ENCODE measurements at regions not wholly inside any gene's neighbourhood (a gene's known extent, or its start where the extent isn't known, plus 50 kb on each side); places are given as distances from the start of the nearest gene placed in this dataset.
A peak's percentile ranks its signal among the peaks of the same experiment; 100 is the strongest.

- TF ChIP-seq EZH2 (IDR thresholded peaks at IDR 0.05; ENCODE audit: low read length, missing control alignments) (no peak), CTCF (conservative IDR thresholded peaks at IDR 0.05 in 1 of 2, IDR thresholded peaks at IDR 0.05 in 1 of 2; ENCODE audit: low read depth in 1 of 2, low read length in 2 of 2) (no peak)
- Histone ChIP-seq H3K4me3 (replicated peaks in 1 of 4; ENCODE audit: control extremely low read depth in 1 of 4, insufficient read depth in 1 of 4, low read depth in 3 of 4, low read length in 4 of 4) (no peak overlapping the region), H3K36me3 (ENCODE audit: control insufficient read depth, insufficient read depth, low read length) (no peaks in the 10 kb centered on the region), H2AFZ (ENCODE audit: low read length) (no peak overlapping the region), H3K9ac (ENCODE audit: insufficient read depth, low read length) (no peak overlapping the region), H3K27me3 (ENCODE audit: control insufficient read depth, insufficient read depth, low read length) (no peaks in the 10 kb centered on the region), H3K4me2 (ENCODE audit: extremely low read depth, insufficient read depth, low read length) (no peak overlapping the region), H3K4me1 (ENCODE audit: control insufficient read depth, extremely low read depth, insufficient read depth, low read length) (no peaks in the 10 kb centered on the region), H3K79me2 (ENCODE audit: control insufficient read depth, insufficient read depth, low read length) (no peaks in the 10 kb centered on the region), H3K27ac (ENCODE audit: insufficient read depth, low read length) (no peak overlapping the region), H4K20me1 (ENCODE audit: control insufficient read depth, extremely low read depth, insufficient read depth, low read length) (no peaks in the 10 kb centered on the region), H3K9me3 (ENCODE audit: control insufficient read depth, insufficient read depth, low read depth, low read length) (no peaks in the 10 kb centered on the region)
- DNase-seq (ENCODE audit: low read depth in 2 of 2) = no peak
Observed at GRCh38 chr7:156194813-156195212, 382.6 kb upstream of the SHH start.

- H2AFZ ChIP-seq (ENCODE audit: low read length) = no peak overlapping the region
- no peak overlapping the region for H3K4me3 ChIP-seq (replicated peaks in 1 of 4; ENCODE audit: control extremely low read depth in 1 of 4, insufficient read depth in 1 of 4, low read depth in 3 of 4, low read length in 4 of 4)
- no peak overlapping the region for H3K27ac ChIP-seq (ENCODE audit: insufficient read depth, low read length)
- no peaks in the 10 kb centered on the region for H4K20me1 ChIP-seq (ENCODE audit: control insufficient read depth, extremely low read depth, insufficient read depth, low read length)
- H3K36me3 ChIP-seq (ENCODE audit: control insufficient read depth, insufficient read depth, low read length) = no peaks in the 10 kb centered on the region
- no peak overlapping the region for H3K9ac ChIP-seq (ENCODE audit: insufficient read depth, low read length)
- H3K9me3 ChIP-seq (ENCODE audit: control insufficient read depth, insufficient read depth, low read depth, low read length) = no peaks in the 10 kb centered on the region
- TF ChIP-seq EZH2 (IDR thresholded peaks at IDR 0.05; ENCODE audit: low read length, missing control alignments) = no peak
- no peak for TF ChIP-seq CTCF (conservative IDR thresholded peaks at IDR 0.05 in 1 of 2, IDR thresholded peaks at IDR 0.05 in 1 of 2; ENCODE audit: low read depth in 1 of 2, low read length in 2 of 2)
- H3K4me2 ChIP-seq (ENCODE audit: extremely low read depth, insufficient read depth, low read length) = no peak overlapping the region
- DNase-seq (ENCODE audit: low read depth in 2 of 2) = peak in 1 of 2 donors; percentile 9
- H3K79me2 ChIP-seq (ENCODE audit: control insufficient read depth, insufficient read depth, low read length) = no peaks in the 10 kb centered on the region
- H3K4me1 ChIP-seq (ENCODE audit: control insufficient read depth, extremely low read depth, insufficient read depth, low read length) = no peaks in the 10 kb centered on the region
- no peaks in the 10 kb centered on the region for H3K27me3 ChIP-seq (ENCODE audit: control insufficient read depth, insufficient read depth, low read length)
Observed at GRCh38 chr7:156192921-156193320, 380.7 kb upstream of the SHH start.

GRCh38 chr7:156191090-156191489 is 378.8 kb upstream of the SHH start:
- Histone ChIP-seq H3K4me1 (ENCODE audit: control insufficient read depth, extremely low read depth, insufficient read depth, low read length) (no peaks in the 10 kb centered on the region), H3K9ac (ENCODE audit: insufficient read depth, low read length) (no peak overlapping the region), H3K27ac (ENCODE audit: insufficient read depth, low read length) (no peak overlapping the region), H4K20me1 (ENCODE audit: control insufficient read depth, extremely low read depth, insufficient read depth, low read length) (no peaks in the 10 kb centered on the region), H3K4me2 (ENCODE audit: extremely low read depth, insufficient read depth, low read length) (no peak overlapping the region), H3K36me3 (ENCODE audit: control insufficient read depth, insufficient read depth, low read length) (no peaks in the 10 kb centered on the region), H3K9me3 (ENCODE audit: control insufficient read depth, insufficient read depth, low read depth, low read length) (no peaks in the 10 kb centered on the region), H2AFZ (ENCODE audit: low read length) (no peak overlapping the region), H3K4me3 (replicated peaks in 1 of 4; ENCODE audit: control extremely low read depth in 1 of 4, insufficient read depth in 1 of 4, low read depth in 3 of 4, low read length in 4 of 4) (no peak overlapping the region), H3K79me2 (ENCODE audit: control insufficient read depth, insufficient read depth, low read length) (no peaks in the 10 kb centered on the region), H3K27me3 (ENCODE audit: control insufficient read depth, insufficient read depth, low read length) (no peaks in the 10 kb centered on the region)
- TF ChIP-seq EZH2 (IDR thresholded peaks at IDR 0.05; ENCODE audit: low read length, missing control alignments) = no peak
- no peak for TF ChIP-seq CTCF (conservative IDR thresholded peaks at IDR 0.05 in 1 of 2, IDR thresholded peaks at IDR 0.05 in 1 of 2; ENCODE audit: low read depth in 1 of 2, low read length in 2 of 2)
- DNase-seq (ENCODE audit: low read depth in 2 of 2) = no peak
